GM19455 (cell line): ENCODE measurements at regions not wholly inside any gene's neighbourhood (a gene's known extent, or its start where the extent isn't known, plus 50 kb on each side); places are given as distances from the start of the nearest gene placed in this dataset.

Experiments
- ATAC-seq: cut with Tn5 transposase; IDR thresholded peaks from one replicate; pipeline ENCODE4 v1.9.1; 2021; ENCODE audit not compliant: unreplicated experiment

DNA sequence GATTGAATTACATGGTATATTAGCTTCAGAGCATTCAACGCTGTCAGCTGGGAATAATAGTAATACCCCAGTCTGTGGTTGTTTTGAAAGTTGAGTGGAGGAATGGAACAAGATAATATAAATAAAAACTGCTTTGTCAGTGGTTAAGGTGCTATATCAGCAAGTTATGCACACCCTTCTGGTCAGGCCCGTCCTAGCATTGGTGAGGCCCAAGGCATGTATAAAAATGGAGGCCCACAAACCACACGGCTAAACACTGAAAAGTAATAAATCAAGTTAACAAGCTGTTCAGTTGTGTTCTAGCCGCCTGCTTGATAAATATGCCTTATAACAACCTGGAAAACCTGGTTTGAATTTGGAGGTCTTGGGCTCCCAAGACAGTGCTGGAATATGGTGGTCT is 77.4 kb downstream of the PSMG1 start:
- no peak for ATAC-seq

DNA sequence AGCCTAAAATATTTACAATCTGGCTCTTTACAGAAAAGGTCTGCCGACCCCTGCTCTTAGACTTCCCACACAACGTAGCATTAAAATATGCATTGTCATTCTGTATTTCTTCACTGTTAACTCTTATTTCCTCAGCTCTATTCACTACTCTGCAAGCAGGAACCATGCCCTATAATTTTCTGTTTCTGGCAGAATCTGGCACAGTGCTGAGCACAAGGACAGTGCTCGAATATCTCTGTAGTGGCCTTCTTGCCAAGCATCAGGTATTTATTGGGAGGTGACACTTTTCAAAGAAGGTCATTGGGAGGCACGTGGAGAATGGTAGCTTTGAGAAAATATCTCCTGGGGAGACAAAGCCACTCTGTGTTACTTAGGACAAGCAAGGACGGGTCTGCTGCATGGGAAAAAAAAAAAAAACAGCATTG is 77.9 kb downstream of the PSMG1 start:
- no peak for ATAC-seq

DNA sequence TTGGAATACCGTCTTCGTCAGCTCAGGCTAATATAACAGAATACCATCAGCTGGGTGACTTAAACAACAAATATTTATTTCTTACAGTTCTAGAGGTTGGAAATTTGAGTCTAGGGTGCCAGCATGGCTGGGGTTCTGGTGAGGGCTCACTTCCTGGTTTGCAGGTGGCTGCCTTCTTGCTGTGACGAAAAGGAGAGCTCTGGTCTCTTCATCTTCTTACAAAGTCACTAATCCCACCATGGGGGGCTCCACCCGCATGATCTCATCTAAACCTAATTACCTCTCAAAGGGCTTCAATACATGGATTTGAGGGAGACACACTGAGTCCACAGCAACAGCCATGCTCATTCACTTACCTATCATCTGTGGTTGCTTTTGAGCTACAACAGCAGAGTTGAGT is 78.3 kb downstream of the PSMG1 start:
- no peak for ATAC-seq

DNA sequence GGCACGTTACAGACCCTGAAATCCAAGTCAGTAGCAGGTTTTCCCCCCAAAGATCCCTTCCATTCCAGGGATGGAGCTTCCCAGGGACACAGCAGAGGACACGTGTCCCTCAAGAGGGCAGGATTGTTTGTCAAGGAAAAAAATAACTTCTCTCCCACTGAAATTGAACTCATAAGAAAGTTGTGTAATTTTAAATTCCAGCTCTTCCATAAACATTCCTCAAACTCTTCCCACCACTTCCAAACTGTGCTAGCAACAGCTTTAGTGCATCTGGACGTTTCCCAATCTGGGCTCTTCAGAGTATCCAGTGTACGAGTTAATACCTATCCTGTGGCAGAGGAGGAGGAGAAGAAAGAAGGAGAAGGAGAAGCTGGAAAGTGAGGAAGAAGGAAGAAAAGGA is 79.6 kb downstream of the PSMG1 start:
- no peak for ATAC-seq

DNA sequence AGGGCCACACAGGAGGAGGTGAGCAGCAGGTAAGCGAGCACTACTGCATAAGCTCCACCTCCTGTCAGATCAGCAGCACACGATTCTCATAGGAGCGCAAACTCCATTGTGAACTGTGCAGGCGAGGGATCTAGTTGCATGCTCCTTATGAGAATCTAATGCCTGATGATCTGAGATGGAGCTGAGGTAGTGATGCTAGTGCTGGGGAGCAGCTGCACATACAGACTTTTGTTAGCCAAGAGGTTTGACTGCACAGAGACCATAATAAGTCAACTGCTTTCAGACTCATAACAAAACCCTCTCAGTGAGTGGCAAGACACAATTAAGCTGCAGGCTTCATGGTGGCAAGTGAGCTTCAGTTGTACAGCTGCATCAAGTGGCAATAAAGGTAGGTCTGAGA is 83.4 kb downstream of the PSMG1 start:
- ATAC-seq, result no peak

DNA sequence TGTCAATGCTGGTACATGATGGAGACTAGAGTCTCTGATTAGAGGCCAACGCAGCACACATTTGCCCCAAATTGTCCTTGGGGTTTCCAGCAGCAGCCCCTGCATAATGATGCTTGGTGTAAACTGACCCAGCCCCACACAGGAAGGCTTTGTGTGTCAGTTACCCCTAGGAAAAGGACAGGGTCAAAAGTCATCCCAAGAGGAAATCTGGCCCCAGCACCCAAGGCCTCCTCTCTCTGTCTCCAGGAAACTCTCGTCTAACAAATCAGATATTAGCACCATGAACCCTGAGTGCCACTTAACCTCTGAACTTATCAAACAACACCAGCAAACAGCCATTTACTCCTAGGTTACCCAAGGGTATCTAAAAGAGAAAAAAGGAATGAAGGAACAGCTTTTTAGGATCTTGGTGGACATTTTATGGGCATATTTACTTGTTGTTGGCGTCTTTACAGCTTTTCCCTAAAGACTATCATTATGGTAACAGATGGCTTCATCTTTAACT is 84.5 kb downstream of the PSMG1 start:
- ATAC-seq, result no peak

DNA sequence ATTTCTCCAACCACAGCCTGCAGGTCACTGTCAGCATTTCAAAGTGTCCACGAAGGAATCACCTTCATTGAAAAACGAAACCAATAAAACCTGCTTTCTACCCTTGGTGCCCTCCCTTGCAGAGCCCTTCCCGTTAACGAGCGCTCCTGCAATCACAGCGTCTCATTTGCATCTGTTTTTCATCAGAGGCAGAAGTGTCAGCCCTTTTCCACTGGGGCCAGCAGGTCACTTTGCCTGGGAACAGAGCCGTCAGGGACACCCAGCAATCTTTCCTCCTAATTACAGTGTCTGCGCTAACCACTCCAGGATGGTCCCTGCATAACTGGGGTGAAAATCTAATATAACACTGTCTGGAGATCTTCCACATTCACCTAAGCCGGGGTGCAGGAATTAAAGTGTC is 85.3 kb downstream of the PSMG1 start:
- ATAC-seq, result no peak

DNA sequence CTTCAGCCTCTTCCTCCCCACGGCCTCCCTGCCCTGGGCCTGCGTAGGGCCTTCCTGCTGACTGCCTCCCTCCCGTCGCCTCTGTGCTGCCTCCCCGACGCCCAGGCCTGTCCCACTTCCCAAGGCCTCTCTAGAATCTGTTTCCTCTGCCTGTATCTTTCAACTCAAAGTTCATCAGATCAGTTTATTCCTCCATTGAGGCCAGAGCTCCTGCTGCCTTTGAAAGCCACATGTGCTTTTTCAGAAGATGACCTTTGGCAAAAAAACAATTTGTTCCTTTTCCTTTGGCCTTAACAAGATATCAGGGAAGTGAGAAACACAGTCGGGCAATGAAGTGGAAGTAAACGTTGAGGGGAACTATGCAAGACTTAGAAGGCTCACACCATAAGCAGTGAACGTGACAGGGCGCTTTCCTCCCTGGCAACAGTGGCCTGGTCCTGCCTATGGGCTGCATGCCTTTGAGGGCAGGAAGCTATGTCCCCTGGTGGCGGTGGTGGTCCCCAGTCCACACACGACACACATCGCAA is 85.9 kb downstream of the PSMG1 start:
- no peak for ATAC-seq

DNA sequence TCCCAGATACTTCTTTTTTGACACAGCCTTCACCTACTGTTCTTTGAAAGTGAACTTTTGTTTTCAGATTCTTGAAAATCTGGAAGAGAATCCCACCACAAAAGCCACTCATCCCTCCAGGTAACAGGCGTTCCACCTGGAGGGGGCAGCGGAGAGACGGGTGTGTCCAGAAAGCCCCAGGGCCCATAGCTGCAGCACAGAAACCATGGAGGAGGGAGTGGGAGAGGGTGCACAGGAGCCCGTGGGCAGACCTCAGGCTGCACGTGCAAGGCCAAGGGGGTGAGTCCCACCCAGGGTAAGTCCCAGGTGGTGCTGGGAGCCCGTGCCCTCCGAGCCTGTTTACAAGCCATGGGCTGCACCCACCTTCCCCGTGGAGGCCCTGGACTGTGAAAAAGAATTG is 86.5 kb downstream of the PSMG1 start:
- ATAC-seq, result no peak

DNA sequence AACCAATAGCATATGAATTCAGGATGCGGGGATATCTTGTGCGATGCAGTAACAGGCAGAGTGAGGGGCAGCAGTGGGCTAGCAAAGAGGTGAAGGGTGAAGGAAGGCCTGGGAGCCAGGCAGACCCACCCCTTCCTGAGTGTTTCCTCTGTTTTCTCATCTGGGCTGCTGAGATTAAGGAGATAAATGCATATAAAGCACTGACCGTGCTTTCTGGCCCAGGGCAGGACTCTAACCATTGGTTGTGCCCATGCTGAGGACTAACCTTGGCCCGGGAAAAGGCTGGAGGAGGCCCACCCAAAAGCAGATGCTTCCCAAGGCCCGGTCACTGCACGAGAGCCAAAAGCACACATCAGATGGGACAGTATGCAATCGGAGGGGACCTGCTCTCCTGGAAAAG is 87.6 kb downstream of the PSMG1 start:
- ATAC-seq, result no peak

DNA sequence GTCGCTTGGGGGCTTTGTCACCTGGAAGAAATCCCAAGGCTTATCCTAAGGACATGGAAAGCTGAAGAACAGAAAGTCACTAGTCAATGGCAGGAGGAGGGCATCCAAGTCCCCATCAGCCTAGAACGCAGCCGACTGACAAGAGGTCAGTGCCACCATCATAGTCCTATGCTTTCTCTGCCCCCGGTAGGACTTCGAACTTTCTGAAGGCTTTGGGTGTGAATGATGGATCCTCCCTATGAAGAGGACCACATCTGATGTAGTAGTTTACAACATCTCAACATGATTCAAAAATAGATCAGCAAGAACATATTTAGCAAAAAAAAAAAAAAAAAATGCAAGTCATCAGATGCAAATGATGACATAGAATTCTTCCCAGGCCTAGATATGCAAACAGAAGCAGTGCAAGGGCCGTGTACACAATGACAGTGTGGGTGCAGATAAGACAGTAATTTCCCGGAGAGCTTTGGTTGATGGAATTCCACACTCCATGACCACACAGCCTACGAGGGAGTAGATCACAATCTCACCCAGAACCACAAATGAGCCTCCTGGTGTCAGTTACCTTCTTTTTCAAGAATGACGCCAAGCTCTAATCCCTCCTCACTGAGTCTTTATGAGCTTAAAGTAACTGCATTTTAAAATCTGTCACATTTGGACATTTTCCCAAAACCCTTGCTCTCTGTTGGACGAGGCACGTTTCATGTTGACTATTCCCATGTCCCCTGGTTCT is 88.2 kb downstream of the PSMG1 start:
- ATAC-seq, result no peak

DNA sequence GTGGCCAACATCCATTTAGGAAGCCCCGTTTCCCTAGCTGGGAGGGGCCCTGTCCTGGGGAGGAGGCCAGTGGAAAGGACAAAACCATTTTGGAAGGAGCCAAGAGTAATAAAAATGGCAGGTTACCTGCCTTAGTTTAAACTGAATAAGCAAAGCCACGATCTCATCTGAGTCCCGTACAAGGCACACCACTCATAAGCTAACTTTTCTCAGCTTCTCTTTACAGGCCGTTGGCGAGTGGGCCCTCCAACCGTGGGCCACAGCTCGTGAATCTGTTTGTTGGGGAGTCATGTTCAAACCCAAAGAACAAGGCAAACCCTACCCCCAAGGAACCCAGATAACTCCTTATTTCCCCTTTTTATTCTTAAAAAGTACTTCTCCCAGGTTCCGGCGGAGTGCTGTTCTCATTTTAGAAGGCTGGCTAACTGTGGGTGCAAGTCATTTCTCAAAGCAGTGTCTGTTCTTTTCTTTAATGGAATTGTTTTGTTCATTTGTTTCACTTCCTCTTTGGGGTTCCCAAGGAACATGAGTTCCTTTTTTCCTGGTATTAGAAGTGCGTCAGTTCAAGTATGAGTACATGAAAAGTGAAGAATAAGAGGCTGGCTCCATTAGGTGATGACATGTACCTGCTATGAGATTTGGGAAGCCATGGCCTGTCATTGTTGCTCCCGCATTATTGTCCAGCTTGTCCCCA is 89.0 kb downstream of the PSMG1 start:
- no peak for ATAC-seq

DNA sequence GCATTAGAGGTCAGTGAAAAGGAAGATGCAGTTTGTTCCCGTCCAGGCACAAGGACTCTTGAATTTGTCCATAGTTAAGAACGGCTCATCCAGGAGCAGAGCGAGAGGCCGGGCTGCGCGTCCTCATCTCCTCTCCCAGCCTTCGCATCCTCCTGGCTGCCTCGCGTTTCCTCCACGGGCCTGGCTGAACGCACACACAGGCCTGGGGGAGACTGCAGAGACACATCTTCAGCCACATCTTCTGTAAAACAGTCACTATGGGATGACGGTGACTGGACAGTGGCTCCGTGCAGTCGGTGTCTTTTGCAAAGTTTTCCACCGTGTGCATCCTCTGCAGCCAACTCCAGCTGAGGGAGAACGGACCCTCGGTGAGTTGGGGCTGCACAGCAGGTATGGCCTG is 89.7 kb downstream of the PSMG1 start:
- ATAC-seq, result no peak

DNA sequence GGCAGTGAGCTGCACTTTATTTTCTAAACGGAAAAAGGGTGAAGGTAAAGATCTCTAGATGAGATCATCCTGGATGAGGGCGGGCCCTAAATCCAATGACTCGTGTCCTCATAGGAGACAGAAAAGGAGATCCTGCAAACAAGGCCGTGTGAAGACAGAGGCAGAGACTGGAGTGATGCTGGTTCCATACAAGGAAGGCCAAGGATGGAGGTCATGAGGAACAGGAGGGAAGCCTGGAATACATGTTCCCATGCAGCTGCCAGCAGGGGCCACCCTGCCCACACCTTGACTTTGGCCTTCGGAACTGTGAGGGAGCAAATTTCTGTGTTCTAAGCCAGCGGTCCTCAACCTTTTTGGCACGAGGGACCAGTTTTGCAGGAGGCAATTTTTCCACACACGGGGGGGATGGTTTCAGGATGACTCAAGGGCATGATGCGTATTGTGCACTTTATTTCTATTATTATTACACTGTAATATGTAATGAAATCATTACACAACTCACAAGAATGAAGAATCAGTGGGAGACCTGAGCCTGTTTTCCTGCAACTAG is 94.3 kb downstream of the PSMG1 start:
- ATAC-seq, result no peak

DNA sequence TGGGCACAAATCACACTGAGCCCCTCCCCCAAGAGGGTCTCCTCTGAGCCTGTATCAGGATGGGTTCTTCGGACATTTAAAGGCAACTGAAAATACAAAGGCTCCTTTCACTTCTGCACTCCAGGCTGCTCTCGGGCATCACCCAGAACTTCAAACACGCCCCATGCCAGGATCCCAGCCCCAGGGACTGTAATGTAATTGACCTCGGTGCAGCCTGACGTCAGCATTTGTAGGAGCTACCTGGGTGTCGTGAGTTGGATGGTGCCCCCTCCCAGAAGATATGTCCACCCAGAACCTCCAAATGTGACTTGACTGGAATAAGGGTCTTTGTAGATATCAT is 95.2 kb downstream of the PSMG1 start:
- no peak for ATAC-seq

DNA sequence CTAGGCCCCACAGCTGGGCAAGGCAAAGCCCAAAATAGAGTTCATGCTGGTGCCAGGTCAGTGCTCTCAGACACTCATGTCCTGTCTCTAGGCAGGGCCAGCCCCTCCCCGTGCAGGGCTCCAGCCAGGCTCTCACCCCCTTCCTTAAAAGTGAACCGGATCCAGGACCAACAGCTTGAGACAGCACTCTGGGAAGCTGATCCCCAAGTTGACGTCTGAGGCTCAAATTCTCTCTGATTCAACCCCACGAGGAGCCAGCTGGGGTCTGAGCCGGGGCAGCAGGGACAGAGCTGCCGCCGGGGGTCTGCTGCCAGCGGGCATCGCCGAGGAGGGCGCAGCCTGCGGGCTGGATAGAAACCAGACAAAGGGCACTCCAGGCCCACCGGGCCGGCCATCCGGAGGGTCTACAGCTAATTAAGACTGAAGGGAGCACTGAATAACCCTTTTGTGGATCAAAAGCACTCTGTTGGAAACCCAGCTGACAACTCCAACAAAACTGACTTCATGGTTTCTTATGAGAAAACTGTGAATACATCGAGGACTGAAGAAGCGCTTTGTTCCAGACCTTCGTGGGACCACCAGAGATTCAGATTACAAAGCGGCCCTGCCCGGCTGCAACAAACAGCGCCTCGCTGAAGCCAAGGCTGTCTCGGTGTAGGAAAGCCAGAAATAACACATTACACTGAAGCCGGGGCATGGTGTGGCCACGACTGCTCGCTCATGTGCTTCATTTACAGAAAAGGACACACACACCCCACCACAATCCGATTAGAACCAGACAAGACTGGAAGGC is 95.8 kb downstream of the PSMG1 start:
- no peak for ATAC-seq

DNA sequence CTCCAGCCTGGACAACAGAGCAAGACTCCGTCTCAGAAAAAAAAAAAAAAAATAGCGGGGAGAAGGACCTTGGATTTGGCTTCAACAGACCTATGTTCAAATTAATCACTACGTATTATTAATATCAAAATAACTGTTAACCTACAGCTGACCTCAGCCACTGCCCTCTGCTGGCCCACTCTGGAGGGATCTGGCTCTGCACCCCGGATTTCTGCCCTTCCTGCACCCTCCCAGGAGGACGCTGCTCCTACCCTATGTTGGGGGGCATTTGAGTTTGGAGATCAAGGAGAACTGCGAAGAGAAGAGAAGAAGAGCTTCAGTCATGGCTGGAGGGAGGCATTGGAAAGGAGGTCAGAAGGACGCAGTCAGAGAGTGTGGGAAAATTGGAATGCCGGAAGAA is 96.7 kb downstream of the PSMG1 start:
- no peak for ATAC-seq

DNA sequence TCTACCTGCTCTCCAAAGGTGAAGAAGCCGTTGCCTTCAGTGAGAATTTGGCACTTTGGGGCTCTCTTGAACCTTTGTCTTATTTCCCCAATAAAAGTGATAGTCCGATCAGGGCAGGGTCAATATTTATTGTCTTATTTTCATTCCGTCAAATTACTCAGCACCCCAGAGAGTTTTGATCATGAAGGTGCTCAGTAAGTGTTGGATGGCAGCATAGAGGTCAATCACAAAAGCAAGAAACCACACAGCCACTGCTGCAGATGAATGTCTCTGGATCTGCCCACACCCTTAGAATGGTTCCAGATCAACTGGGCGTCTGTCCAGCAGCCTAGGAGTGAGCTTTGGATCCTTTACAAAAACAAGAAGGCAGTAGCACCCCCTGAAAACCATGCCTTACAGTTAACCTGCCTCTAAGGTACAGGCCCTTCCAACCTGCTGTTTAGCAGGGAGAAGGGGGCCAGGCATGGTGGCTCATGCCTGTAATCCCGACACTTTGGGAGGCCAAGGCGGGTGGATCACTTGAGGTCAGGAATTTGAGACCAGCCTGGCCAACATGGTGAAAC is 97.3 kb downstream of the PSMG1 start:
- ATAC-seq, result no peak

DNA sequence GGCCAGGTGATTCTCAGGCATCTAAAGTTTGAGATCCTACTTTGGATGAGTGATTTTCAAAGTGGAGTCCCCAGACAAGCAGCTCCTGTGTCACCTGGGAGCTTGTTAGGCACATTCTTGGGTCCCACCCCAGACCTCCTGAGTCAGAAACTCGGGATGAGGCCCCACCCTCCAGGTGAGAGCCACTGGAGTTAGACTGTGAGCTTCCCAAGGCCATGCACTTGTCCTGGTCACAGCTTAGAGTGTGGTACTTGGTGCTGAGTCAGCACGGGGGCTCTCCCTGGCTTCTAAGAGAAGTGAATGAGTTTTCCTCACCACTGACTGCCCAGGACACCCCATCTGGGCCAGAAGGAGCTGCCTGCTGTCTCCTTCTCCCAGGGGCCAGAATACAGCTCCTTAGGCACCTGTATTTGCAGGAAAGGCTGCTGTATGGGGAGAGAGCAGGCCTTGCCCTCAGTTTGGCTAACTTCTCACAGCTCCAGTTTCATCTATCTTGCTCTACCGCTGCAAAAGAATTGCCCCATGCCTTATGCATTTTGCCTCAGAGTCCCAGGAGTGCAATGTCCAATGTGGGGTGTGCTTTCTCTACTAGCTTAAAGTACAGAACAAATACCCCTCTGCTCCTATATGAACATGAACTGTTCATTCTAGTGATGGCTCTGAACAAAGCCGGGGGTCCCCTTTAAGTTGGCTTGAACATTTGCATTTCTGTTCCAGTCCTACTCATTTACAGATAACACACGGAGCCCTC is 98.1 kb downstream of the PSMG1 start:
- ATAC-seq, result no peak

DNA sequence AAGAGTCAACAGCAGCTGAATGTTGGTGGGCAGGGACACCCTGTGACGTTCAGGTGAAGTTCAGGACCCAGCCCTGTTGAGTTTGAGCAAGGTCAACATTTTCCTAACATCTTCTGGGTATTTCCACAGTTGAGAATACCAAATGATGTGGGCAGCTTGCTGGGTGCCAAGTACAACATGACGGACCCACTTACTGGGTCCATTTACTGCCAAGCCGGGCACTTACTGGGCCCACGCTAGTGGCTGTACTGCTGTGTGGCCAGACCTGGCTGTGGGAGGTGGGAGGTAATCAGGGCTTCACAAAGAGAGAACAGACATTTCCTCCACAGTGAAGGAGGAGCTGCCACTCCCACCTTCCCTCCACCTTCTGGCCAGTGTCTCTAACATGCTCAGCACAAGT is 99.2 kb downstream of the PSMG1 start:
- no peak for ATAC-seq
